ENCODE measurements at regions not wholly inside any gene's neighbourhood (a gene's known extent, or its start where the extent isn't known, plus 50 kb on each side); places are given as distances from the start of the nearest gene placed in this dataset.

DNA sequence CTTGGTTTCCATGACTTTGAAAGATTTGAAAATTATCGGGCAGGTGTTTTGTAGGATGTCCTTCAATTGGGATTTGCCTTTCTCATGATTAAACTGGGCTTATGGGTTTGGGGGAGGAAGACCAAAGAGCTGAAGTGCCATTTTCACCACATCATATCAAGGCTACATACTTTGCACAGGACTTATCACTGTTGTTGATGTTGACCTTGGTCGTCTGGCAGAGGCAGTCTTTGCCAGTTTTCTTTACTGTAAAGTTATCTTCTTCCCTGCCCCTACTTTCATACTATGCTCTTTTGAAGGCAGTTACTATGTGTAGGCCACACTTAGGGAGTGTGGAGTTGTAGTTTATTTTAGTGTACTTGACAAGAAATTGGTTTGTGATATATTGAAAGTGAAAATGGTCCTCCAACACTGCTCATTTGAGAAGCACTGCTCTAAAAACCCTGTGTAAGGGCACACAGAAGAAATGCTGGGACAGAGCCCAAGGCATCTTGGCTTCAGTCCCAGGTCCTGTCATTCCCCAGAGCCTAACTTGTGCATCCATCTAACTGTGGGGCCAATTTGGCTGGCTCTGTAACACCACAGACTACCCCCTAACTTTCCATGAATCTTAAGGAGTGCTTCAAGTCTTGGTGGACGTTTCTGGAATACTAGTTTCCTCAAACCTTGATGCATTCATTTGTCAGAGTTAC lies 384.9 kb downstream of the KCNRG start:
- H3K23ac ChIP-seq (ENCODE audit: insufficient read length, low read depth, low read length), result no peak overlapping the region
- H3T11ph ChIP-seq (ENCODE audit: low read length), result no peak overlapping the region
- no peak overlapping the region for H3K27ac Mint-ChIP-seq
- H4K20me1 ChIP-seq (ENCODE audit: control insufficient read depth, insufficient read depth, insufficient read length), result no peaks in the 10 kb centered on the region
- no peak overlapping the region for H3K4ac ChIP-seq (ENCODE audit: low read depth, low read length)
- H4K8ac ChIP-seq (replicated peaks; ENCODE audit: insufficient read length, low read depth, low read length), result no peak overlapping the region
- no peak overlapping the region for H4K91ac ChIP-seq (ENCODE audit: insufficient read length, low read depth, low read length)
- peaks cover 7 to 15% (median 12%) of the 10 kb centered on the region in 3 experiments for H3K36me3 Mint-ChIP-seq (ENCODE audit: insufficient read depth in 1 of 3, low read depth in 3 of 3)
- H2BK120ac ChIP-seq (ENCODE audit: low read depth, low read length, poor library complexity, severe bottlenecking), result no peak overlapping the region
- H3K4me1 Mint-ChIP-seq, result no peaks in the 10 kb centered on the region
- H2BK15ac ChIP-seq (ENCODE audit: low read depth, low read length), result no peak overlapping the region
- H3K27me3 Mint-ChIP-seq (ENCODE audit: low read depth), result no peaks in the 10 kb centered on the region
- no peak overlapping the region for H3K18ac ChIP-seq (ENCODE audit: insufficient read length, low read depth, low read length)
- H3K23me2 ChIP-seq (ENCODE audit: insufficient read length, low read depth, low read length, poor library complexity, severe bottlenecking), result no peaks in the 10 kb centered on the region
- no peaks in the 10 kb centered on the region for H3K9me3 ChIP-seq (ENCODE audit: control insufficient read depth, low read depth, low read length)
- no peak overlapping the region for H2BK20ac ChIP-seq (ENCODE audit: low read depth, low read length, poor library complexity, severe bottlenecking)
- H4K5ac ChIP-seq (ENCODE audit: insufficient read length, low read depth, low read length), result no peak overlapping the region
- no peak overlapping the region for H3K4me2 ChIP-seq (ENCODE audit: insufficient read depth, insufficient read length, low read length)
- no peak overlapping the region for H2AFZ ChIP-seq (ENCODE audit: low read length)
- no peak overlapping the region for H3K14ac ChIP-seq (ENCODE audit: insufficient read depth, low read length)
- H2BK5ac ChIP-seq (ENCODE audit: insufficient read length, low read length), result no peak overlapping the region
- TF ChIP-seq, protein P1, sequence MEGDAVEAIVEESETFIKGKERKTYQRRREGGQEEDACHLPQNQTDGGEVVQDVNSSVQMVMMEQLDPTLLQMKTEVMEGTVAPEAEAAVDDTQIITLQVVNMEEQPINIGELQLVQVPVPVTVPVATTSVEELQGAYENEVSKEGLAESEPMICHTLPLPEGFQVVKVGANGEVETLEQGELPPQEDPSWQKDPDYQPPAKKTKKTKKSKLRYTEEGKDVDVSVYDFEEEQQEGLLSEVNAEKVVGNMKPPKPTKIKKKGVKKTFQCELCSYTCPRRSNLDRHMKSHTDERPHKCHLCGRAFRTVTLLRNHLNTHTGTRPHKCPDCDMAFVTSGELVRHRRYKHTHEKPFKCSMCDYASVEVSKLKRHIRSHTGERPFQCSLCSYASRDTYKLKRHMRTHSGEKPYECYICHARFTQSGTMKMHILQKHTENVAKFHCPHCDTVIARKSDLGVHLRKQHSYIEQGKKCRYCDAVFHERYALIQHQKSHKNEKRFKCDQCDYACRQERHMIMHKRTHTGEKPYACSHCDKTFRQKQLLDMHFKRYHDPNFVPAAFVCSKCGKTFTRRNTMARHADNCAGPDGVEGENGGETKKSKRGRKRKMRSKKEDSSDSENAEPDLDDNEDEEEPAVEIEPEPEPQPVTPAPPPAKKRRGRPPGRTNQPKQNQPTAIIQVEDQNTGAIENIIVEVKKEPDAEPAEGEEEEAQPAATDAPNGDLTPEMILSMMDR (conservative IDR thresholded peaks at IDR 0.05), result no peak
- no peak overlapping the region for H3K4me3 Mint-ChIP-seq
- no CpG with 5 or more reads among the region's 3 CpGs for WGBS (ENCODE audit: extremely low coverage, insufficient read length, low lambda C conversion rate)
- H3K79me1 ChIP-seq (ENCODE audit: insufficient read depth, low read depth, low read length, poor library complexity, severe bottlenecking), result no peaks in the 10 kb centered on the region
- no peak for DNase-seq
- no peak overlapping the region for H2BK12ac ChIP-seq (ENCODE audit: insufficient read length, low read depth, low read length)
- no peak overlapping the region for H2AK5ac ChIP-seq (ENCODE audit: insufficient read length, low read length)
- H3K79me2 ChIP-seq (ENCODE audit: insufficient read depth, low read length), result no peaks in the 10 kb centered on the region
- no peaks in the 10 kb centered on the region for H3K27me3 ChIP-seq (ENCODE audit: insufficient read depth, low read length)
- no peaks in the 10 kb centered on the region for H3K4me1 ChIP-seq (ENCODE audit: insufficient read depth, low read length)
- H3K9me3 Mint-ChIP-seq, result peaks cover 6 to 7% of the 10 kb centered on the region in 2 experiments; a peak in 2 of 5 replicates
- H3K56ac ChIP-seq (ENCODE audit: insufficient read length, low read depth, low read length), result no peak overlapping the region
- H3K9ac ChIP-seq (ENCODE audit: extremely low read depth, insufficient read length, low read length), result no peak overlapping the region
- H3K27ac ChIP-seq (ENCODE audit: insufficient read length, low read depth, low read length), result no peak overlapping the region

Data from H9 (cell line).